ENCODE measurements at regions not wholly inside any gene's neighbourhood (a gene's known extent, or its start where the extent isn't known, plus 50 kb on each side); places are given as distances from the start of the nearest gene placed in this dataset.

- Histone ChIP-seq H3K36me3 (ENCODE audit: insufficient read depth, low read length) (no peaks in the 10 kb centered on the region), H3K9ac (ENCODE audit: low read depth, low read length) (no peak overlapping the region)
These were observed 230.0 kb downstream of the KLF13 start for GRCh38 chr15:31556494-31557150.

DNA sequence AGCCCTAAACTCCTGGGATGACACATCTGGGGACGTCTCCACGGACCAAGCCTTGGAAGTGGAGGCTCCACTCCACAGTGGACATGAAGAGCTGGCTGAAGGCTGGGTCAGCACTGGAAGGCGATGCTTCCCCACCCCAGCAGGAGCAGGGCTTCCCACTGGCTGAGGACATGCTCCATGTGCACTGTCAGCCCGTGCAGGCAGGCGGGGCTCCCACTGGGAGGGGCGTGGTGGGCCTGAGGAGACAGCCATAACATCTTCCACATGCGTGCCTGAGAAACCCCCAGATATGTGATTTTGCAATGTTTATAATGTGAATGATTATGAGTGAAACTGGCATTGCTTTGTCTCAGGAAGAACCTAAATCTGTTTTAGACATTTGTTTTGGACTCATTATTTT lies 231.3 kb downstream of the KLF13 start:
- Histone ChIP-seq H3K27me3 (ENCODE audit: control insufficient read depth, insufficient read depth, low read length) (no peaks in the 10 kb centered on the region), H3K4me2 (ENCODE audit: low read length) (no peak overlapping the region), H3K36me3 (ENCODE audit: insufficient read depth, low read length) (no peaks in the 10 kb centered on the region), H3K9ac (ENCODE audit: low read depth, low read length) (no peak overlapping the region), H3K4me1 (ENCODE audit: control insufficient read depth, insufficient read depth, low read length) (peaks cover 8% of the 10 kb centered on the region), H3K4me3 (ENCODE audit: low read length) (no peak overlapping the region), H3K9me3 (replicated peaks; ENCODE audit: low read length) (no peaks in the 10 kb centered on the region)

More at GRCh38 chr15:31556494-31557150, 230.0 kb downstream of the KLF13 start:
- no peak overlapping the region for H3K4me2 ChIP-seq (ENCODE audit: low read length)
- H3K9me3 ChIP-seq (replicated peaks; ENCODE audit: low read length) = no peaks in the 10 kb centered on the region
- peaks cover 8% of the 10 kb centered on the region for H3K4me1 ChIP-seq (ENCODE audit: control insufficient read depth, insufficient read depth, low read length)
- H3K4me3 ChIP-seq (ENCODE audit: low read length) = no peak overlapping the region
- H3K27me3 ChIP-seq (ENCODE audit: control insufficient read depth, insufficient read depth, low read length) = no peaks in the 10 kb centered on the region

DNA sequence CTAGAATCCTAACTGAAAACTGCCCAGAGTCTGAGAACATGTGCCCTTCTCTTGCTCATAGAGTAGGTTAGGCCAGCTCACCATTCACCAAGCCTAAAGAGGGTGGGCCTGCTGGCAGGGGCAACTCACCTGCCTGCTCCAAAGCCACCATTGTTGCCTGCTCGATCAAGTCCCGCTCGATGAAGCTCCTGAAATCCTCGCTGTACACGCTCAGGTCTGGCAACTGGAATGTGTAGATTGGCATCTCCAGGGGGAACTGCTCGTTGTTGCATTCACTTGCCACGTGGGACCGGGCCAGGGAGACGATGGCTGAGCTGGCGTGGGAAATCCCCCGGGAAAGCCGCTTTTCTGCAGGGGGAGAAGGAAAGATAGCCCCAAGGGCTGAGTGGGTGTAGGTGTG lies 232.2 kb downstream of the KLF13 start:
- Histone ChIP-seq H3K27me3 (ENCODE audit: control insufficient read depth, insufficient read depth, low read length) (no peaks in the 10 kb centered on the region), H3K9ac (ENCODE audit: low read depth, low read length) (no peak overlapping the region), H3K4me3 (ENCODE audit: low read length) (no peak overlapping the region), H3K9me3 (replicated peaks; ENCODE audit: low read length) (no peaks in the 10 kb centered on the region), H3K4me1 (ENCODE audit: control insufficient read depth, insufficient read depth, low read length) (peaks cover 8% of the 10 kb centered on the region), H3K36me3 (ENCODE audit: insufficient read depth, low read length) (no peaks in the 10 kb centered on the region), H3K4me2 (ENCODE audit: low read length) (no peak overlapping the region)

DNA sequence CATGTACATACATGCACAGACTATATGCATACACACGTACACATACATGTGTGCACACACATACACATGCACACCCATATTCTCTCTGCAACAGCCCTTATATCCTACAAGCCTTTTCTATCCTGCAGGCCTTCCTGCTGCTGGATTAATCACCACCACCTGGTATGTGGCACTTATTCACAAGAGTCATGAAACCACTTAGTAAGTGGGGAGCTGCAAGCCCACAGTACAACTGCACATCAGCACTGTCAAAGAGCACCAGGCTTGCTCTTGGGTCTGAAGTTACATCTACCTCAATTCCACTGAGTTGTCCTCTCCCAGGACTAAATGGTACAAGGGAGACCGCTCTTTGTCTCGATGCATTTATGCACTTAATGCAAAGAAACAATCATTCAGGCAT lies 233.2 kb downstream of the KLF13 start:
- no peaks in the 10 kb centered on the region for H3K27me3 ChIP-seq (ENCODE audit: control insufficient read depth, insufficient read depth, low read length)
- H3K36me3 ChIP-seq (ENCODE audit: insufficient read depth, low read length) = no peaks in the 10 kb centered on the region
- H3K4me3 ChIP-seq (ENCODE audit: low read length) = no peak overlapping the region
- H3K9ac ChIP-seq (ENCODE audit: low read depth, low read length) = no peak overlapping the region
- no peaks in the 10 kb centered on the region for H3K4me1 ChIP-seq (ENCODE audit: control insufficient read depth, insufficient read depth, low read length)
- H3K9me3 ChIP-seq (replicated peaks; ENCODE audit: low read length) = no peaks in the 10 kb centered on the region
- no peak overlapping the region for H3K4me2 ChIP-seq (ENCODE audit: low read length)

GRCh38 chr15:31560643-31561042 lies 234.0 kb downstream of the KLF13 start:
- H3K9me3 ChIP-seq (replicated peaks; ENCODE audit: low read length) = no peaks in the 10 kb centered on the region
- H3K9ac ChIP-seq (ENCODE audit: low read depth, low read length) = no peak overlapping the region
- H3K4me3 ChIP-seq (ENCODE audit: low read length) = no peak overlapping the region
- no peaks in the 10 kb centered on the region for H3K36me3 ChIP-seq (ENCODE audit: insufficient read depth, low read length)
- H3K4me2 ChIP-seq (ENCODE audit: low read length) = no peak overlapping the region
- H3K4me1 ChIP-seq (ENCODE audit: control insufficient read depth, insufficient read depth, low read length) = no peaks in the 10 kb centered on the region
- H3K27me3 ChIP-seq (ENCODE audit: control insufficient read depth, insufficient read depth, low read length) = no peaks in the 10 kb centered on the region

GRCh38 chr15:31561156-31561555 lies 234.5 kb downstream of the KLF13 start:
- no peaks in the 10 kb centered on the region for H3K9me3 ChIP-seq (replicated peaks; ENCODE audit: low read length)
- H3K27me3 ChIP-seq (ENCODE audit: control insufficient read depth, insufficient read depth, low read length) = no peaks in the 10 kb centered on the region
- no peaks in the 10 kb centered on the region for H3K36me3 ChIP-seq (ENCODE audit: insufficient read depth, low read length)
- H3K4me2 ChIP-seq (ENCODE audit: low read length) = no peak overlapping the region
- H3K9ac ChIP-seq (ENCODE audit: low read depth, low read length) = no peak overlapping the region
- no peak overlapping the region for H3K4me3 ChIP-seq (ENCODE audit: low read length)
- no peaks in the 10 kb centered on the region for H3K4me1 ChIP-seq (ENCODE audit: control insufficient read depth, insufficient read depth, low read length)

DNA sequence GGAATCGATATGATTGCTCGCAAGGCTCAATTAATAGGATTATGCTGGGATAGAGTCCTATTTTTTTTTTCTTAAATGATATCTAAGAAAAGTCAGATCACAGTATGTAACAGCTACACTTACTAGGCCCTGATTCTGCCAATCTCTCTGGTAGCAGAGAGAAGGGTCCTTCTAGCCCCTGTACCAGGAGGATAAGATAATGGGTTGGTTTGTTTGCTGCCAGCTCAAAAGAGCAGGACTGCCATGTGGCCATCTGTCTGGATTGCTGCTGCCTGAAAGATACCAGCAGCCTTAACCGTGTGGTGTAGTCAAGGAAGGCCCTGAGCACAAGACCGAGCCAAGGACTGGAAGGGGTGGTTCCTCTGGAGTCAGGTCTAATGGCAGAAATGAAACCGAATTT lies 236.4 kb downstream of the KLF13 start:
- H3K4me2 ChIP-seq (ENCODE audit: low read length) = no peak overlapping the region
- no peaks in the 10 kb centered on the region for H3K4me1 ChIP-seq (ENCODE audit: control insufficient read depth, insufficient read depth, low read length)
- no peaks in the 10 kb centered on the region for H3K36me3 ChIP-seq (ENCODE audit: insufficient read depth, low read length)
- no peak overlapping the region for H3K9ac ChIP-seq (ENCODE audit: low read depth, low read length)
- no peaks in the 10 kb centered on the region for H3K27me3 ChIP-seq (ENCODE audit: control insufficient read depth, insufficient read depth, low read length)
- H3K4me3 ChIP-seq (ENCODE audit: low read length) = no peak overlapping the region
- H3K9me3 ChIP-seq (replicated peaks; ENCODE audit: low read length) = no peaks in the 10 kb centered on the region

DNA sequence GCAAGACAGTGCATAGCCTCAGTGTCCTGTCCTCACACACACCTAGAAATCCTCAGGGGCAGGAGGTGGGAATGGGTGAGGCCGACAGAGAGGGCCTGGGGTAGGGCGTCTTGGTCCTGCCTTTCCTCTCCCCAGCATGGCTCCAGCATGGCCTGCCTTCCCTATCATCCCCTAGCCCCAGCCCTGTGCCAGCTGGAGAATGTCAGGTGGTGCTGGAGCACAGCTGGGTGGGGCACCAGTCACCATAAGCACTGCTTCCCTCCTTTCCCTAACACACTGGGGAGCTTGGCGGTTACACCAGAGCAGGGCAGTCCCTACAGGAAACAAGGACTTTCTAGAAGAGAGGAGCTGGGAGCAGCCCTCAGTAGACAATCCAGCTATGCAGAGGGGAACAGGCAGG lies 236.8 kb downstream of the KLF13 start:
- Histone ChIP-seq H3K4me1 (ENCODE audit: control insufficient read depth, insufficient read depth, low read length) (no peaks in the 10 kb centered on the region), H3K9ac (ENCODE audit: low read depth, low read length) (no peak overlapping the region), H3K27me3 (ENCODE audit: control insufficient read depth, insufficient read depth, low read length) (no peaks in the 10 kb centered on the region), H3K36me3 (ENCODE audit: insufficient read depth, low read length) (no peaks in the 10 kb centered on the region), H3K9me3 (replicated peaks; ENCODE audit: low read length) (no peaks in the 10 kb centered on the region), H3K4me2 (ENCODE audit: low read length) (no peak overlapping the region), H3K4me3 (ENCODE audit: low read length) (no peak overlapping the region)

GRCh38 chr15:31567861-31568260 lies 241.2 kb downstream of the KLF13 start:
- Histone ChIP-seq H3K4me1 (ENCODE audit: control insufficient read depth, insufficient read depth, low read length) (no peaks in the 10 kb centered on the region), H3K4me2 (ENCODE audit: low read length) (no peak overlapping the region), H3K27me3 (ENCODE audit: control insufficient read depth, insufficient read depth, low read length) (no peaks in the 10 kb centered on the region), H3K9me3 (replicated peaks; ENCODE audit: low read length) (no peaks in the 10 kb centered on the region), H3K4me3 (ENCODE audit: low read length) (no peak overlapping the region), H3K36me3 (ENCODE audit: insufficient read depth, low read length) (no peaks in the 10 kb centered on the region), H3K9ac (ENCODE audit: low read depth, low read length) (no peak overlapping the region)

DNA sequence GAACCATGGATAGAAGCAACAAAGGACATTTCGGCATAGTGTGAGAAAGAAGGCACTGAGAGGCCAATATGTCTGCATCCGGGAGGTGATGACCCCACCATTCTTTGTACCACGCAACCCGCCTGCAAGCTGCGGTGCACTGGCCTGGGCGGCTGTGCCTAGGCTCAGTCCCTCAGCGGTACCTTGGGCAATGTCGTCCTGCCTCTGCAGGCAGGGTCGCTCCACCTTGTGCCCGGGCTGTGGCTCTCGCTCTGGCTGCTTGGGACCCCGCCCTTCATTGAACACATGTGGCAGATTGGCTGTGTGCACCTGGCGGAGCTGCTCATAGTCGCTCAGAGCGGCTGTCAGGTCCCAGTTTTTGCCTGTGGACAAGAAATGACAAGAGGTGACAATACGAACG lies 243.2 kb downstream of the KLF13 start:
- H3K4me2 ChIP-seq (ENCODE audit: low read length) = no peak overlapping the region
- no peaks in the 10 kb centered on the region for H3K9me3 ChIP-seq (replicated peaks; ENCODE audit: low read length)
- H3K4me3 ChIP-seq (ENCODE audit: low read length) = no peak overlapping the region
- no peak overlapping the region for H3K9ac ChIP-seq (ENCODE audit: low read depth, low read length)
- H3K36me3 ChIP-seq (ENCODE audit: insufficient read depth, low read length) = no peaks in the 10 kb centered on the region
- no peaks in the 10 kb centered on the region for H3K27me3 ChIP-seq (ENCODE audit: control insufficient read depth, insufficient read depth, low read length)
- H3K4me1 ChIP-seq (ENCODE audit: control insufficient read depth, insufficient read depth, low read length) = no peaks in the 10 kb centered on the region

- Histone ChIP-seq H3K4me3 (ENCODE audit: low read length) (no peak overlapping the region), H3K9ac (ENCODE audit: low read depth, low read length) (no peak overlapping the region), H3K9me3 (replicated peaks; ENCODE audit: low read length) (no peaks in the 10 kb centered on the region), H3K4me1 (ENCODE audit: control insufficient read depth, insufficient read depth, low read length) (no peaks in the 10 kb centered on the region), H3K4me2 (ENCODE audit: low read length) (no peak overlapping the region), H3K36me3 (ENCODE audit: insufficient read depth, low read length) (no peaks in the 10 kb centered on the region), H3K27me3 (ENCODE audit: control insufficient read depth, insufficient read depth, low read length) (no peaks in the 10 kb centered on the region)
These were observed 244.0 kb downstream of the KLF13 start for GRCh38 chr15:31570591-31570990.

GRCh38 chr15:31571676-31572075 lies 245.0 kb downstream of the KLF13 start:
- Histone ChIP-seq H3K9me3 (replicated peaks; ENCODE audit: low read length) (no peaks in the 10 kb centered on the region), H3K4me3 (ENCODE audit: low read length) (no peak overlapping the region), H3K36me3 (ENCODE audit: insufficient read depth, low read length) (no peaks in the 10 kb centered on the region), H3K4me1 (ENCODE audit: control insufficient read depth, insufficient read depth, low read length) (no peaks in the 10 kb centered on the region), H3K9ac (ENCODE audit: low read depth, low read length) (no peak overlapping the region), H3K4me2 (ENCODE audit: low read length) (no peak overlapping the region), H3K27me3 (ENCODE audit: control insufficient read depth, insufficient read depth, low read length) (no peaks in the 10 kb centered on the region)

All from skeletal muscle satellite cell (primary cell).